Left ventricle myocardium inferior (tissue), 1 donor: ENCODE measurements at regions not wholly inside any gene's neighbourhood (a gene's known extent, or its start where the extent isn't known, plus 50 kb on each side); places are given as distances from the start of the nearest gene placed in this dataset.
A peak's percentile ranks its signal among the peaks of the same experiment; 100 is the strongest.

Experiments used
- DNase-seq: peaks from one replicate; pipeline ENCODE4 v3.0.0-alpha.2; 2020
- H3K27ac ChIP-seq: fragments of 200-600 bp; replicated peaks from 2 replicates; pipeline ENCODE4 v1.8.0; 2021
- H3K27me3 ChIP-seq: fragments of 200-600 bp; 2 replicates; pipeline ENCODE4 v1.8.0; 2021; ENCODE audit warnings: low read depth
- H3K36me3 ChIP-seq: fragments of 200-600 bp; 2 replicates; pipeline ENCODE4 v1.8.0; 2021
- H3K4me1 ChIP-seq: fragments of 200-600 bp; 2 replicates; pipeline ENCODE4 v1.8.0; 2021
- H3K4me3 ChIP-seq: fragments of 200-600 bp; 2 replicates; pipeline ENCODE4 v1.8.0; 2021; ENCODE audit warnings: mild to moderate bottlenecking, moderate library complexity
- H3K9me3 ChIP-seq: fragments of 200-600 bp; replicated peaks from 2 replicates; pipeline ENCODE4 v1.8.0; 2021
- intact Hi-C: fragments of 100-400 bp; cut with micrococcal nuclease; formaldehyde crosslinking; loops from one replicate; pipeline ENCODE4 v1.11.0; 2022
- TF ChIP-seq, protein P1 (sequence below): fragments of 200-600 bp; IDR thresholded peaks from 2 replicates; pipeline ENCODE4 v1.8.0; 2021; ENCODE audit warnings: antibody characterized with exemption, mild to moderate bottlenecking, borderline replicate concordance
- donor health status: DM: no; HTN: yes; CAD: no; lungs with severe emphysema.

DNA sequence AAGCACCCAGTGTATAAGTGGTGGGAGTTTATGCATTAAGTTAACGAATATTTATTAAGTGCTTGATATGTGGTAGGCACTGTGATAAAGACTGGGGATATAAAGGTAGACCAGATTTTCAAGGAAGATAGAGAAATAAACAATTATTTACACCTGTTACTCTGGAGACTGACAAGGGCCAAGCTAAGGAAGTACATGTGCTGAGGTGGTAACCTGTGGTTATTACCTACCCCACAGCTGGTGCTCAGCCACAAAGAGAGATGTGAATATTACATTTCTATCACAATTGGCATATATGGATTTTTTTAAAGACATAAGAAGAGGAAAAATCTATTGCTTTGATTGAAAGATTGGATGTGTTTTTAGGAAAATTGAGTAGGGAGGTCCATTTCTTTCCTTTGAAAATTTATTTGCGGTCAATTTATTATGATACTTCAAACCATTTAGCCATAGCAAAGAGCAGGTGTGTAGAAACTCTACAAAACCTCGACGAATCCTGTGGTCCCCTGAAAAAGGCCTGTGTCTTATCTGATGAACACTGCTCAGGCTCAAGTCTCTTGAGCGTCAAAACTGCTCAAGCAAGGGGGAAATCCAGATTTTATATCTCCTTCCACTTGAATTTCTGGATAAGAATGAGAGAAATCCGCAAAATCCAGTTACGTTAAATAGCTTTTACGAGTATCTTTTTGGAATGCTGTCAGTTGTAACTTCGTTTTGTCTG lies 217.7 kb upstream of the HAND2 start:
- no peak for DNase-seq
- no peaks in the 10 kb centered on the region for H3K36me3 ChIP-seq
- H3K4me1 ChIP-seq: no peaks in the 10 kb centered on the region
- H3K4me3 ChIP-seq: peak overlapping the region; percentile 48
- intact Hi-C loops: loop anchor here (10.0 kb wide), 2 partner anchors 63 to 203 kb away; no protein-coding TSS in a partner anchor
- TF ChIP-seq, protein P1, sequence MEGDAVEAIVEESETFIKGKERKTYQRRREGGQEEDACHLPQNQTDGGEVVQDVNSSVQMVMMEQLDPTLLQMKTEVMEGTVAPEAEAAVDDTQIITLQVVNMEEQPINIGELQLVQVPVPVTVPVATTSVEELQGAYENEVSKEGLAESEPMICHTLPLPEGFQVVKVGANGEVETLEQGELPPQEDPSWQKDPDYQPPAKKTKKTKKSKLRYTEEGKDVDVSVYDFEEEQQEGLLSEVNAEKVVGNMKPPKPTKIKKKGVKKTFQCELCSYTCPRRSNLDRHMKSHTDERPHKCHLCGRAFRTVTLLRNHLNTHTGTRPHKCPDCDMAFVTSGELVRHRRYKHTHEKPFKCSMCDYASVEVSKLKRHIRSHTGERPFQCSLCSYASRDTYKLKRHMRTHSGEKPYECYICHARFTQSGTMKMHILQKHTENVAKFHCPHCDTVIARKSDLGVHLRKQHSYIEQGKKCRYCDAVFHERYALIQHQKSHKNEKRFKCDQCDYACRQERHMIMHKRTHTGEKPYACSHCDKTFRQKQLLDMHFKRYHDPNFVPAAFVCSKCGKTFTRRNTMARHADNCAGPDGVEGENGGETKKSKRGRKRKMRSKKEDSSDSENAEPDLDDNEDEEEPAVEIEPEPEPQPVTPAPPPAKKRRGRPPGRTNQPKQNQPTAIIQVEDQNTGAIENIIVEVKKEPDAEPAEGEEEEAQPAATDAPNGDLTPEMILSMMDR: no peak
- H3K9me3 ChIP-seq: peaks cover 12% of the 10 kb centered on the region
- H3K27ac ChIP-seq: peak overlapping the region; percentile 87
- H3K27me3 ChIP-seq: no peaks in the 10 kb centered on the region

DNA sequence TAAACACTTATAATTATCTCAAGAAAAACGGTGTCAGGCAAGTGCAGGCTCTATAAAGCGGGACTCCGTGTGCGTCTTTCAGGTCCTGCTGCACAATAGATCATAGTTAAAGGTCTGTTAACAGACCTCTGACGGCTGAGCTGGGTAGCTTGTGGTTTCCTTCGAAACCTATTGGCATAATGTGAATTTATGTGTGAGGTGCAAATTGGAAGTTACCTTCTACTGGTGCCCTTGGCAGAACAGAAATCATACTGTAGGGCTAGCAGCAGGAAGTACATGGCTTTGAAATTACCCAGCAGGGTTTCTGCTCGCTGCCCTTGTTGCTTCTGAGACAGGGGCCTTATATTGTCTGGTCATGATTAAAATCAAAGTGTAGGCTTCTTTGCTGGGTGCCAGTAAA lies 216.4 kb upstream of the HAND2 start:
- H3K27ac ChIP-seq: peak overlapping the region; percentile 87
- TF ChIP-seq, protein P1: no peak
- H3K27me3 ChIP-seq: no peaks in the 10 kb centered on the region
- H3K4me1 ChIP-seq: no peaks in the 10 kb centered on the region
- peaks cover 18% of the 10 kb centered on the region for H3K9me3 ChIP-seq
- intact Hi-C loops: loop anchor here (10.0 kb wide), 2 partner anchors 62 to 202 kb away; no protein-coding TSS in a partner anchor
- no peak for DNase-seq
- H3K4me3 ChIP-seq: peak overlapping the region; percentile 48
- H3K36me3 ChIP-seq: no peaks in the 10 kb centered on the region

DNA sequence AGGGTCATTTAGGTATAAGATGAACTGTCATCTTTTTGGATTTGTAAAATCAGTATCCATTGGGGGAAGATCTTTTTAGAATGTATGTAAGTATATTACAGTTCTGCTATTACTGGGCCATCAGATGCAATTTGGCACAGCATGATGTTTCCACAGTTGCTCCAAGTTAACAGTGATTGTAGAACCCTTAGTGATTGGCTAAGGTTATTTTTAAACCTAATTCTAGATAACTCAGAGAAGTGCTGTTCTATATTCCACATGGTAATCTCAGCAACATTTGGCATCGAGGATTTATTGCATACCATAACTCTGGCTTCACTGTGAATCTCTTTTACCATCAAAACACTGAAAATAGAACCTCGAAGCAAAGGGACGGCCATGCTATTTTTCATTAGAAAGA lies 215.7 kb upstream of the HAND2 start:
- Histone ChIP-seq H3K27ac (peak overlapping the region; percentile 87), H3K9me3 (peaks cover 19% of the 10 kb centered on the region), H3K4me1 (no peaks in the 10 kb centered on the region), H3K36me3 (no peaks in the 10 kb centered on the region), H3K27me3 (no peaks in the 10 kb centered on the region), H3K4me3 (peak overlapping the region; percentile 48)
- DNase-seq: no peak
- intact Hi-C loops: loop anchor here (10.0 kb wide), 2 partner anchors 61 to 201 kb away; no protein-coding TSS in a partner anchor
- TF ChIP-seq, protein P1: no peak

DNA sequence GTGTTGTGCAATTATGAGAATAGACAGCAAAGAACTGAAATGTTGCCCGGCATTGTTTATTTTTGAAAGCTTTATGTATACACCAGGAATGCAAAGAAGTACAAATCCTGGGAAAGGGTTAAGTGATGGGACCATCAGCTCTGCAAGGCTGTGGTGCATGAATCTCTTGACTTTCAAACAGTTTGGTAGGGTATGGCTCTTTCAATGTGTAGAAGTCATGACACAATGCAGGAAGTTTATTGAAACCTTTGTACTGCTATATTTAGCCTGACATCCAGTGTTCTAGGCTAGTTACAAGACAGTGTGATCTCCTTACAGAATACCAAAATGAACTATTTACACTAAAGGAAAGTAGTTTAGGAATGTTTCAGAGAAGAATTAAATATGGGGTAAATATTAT lies 206.8 kb upstream of the HAND2 start:
- TF ChIP-seq, protein P1: no peak
- intact Hi-C loops: no loop called here
- DNase-seq: no peak
- no peaks in the 10 kb centered on the region for H3K36me3 ChIP-seq
- H3K27ac ChIP-seq: peak overlapping the region; percentile 26
- H3K4me1 ChIP-seq: peaks cover 16% of the 10 kb centered on the region
- H3K9me3 ChIP-seq: peaks cover 5% of the 10 kb centered on the region
- H3K27me3 ChIP-seq: no peaks in the 10 kb centered on the region
- no peak overlapping the region for H3K4me3 ChIP-seq

DNA sequence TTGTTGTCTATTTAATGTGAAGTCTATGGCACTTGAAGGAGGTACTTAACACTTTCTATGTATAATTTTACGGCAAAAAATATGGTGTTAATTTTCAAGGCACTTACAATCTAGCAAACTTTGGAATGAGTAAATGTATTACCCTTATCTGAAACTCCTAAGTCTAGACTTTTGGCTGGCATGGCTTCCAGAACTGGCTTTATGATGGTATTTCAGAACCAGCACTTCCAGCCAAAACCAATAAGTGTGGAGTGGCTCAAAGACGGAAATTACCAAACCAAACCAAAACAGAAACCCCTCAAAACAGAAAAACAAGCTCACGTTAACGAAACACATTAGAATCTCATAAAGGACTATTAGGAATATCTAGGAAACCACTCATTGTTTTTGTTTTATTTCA lies 205.6 kb upstream of the HAND2 start:
- Histone ChIP-seq H3K4me3 (no peak overlapping the region), H3K4me1 (peaks cover 16% of the 10 kb centered on the region), H3K9me3 (peaks cover 2% of the 10 kb centered on the region), H3K27ac (no peak overlapping the region), H3K36me3 (no peaks in the 10 kb centered on the region), H3K27me3 (no peaks in the 10 kb centered on the region)
- TF ChIP-seq, protein P1: no peak
- intact Hi-C loops: no loop called here
- no peak for DNase-seq
